Endothelial cell (in vitro differentiated cells): ENCODE measurements at regions not wholly inside any gene's neighbourhood (a gene's known extent, or its start where the extent isn't known, plus 50 kb on each side); places are given as distances from the start of the nearest gene placed in this dataset.

Source experiments
- DNase-seq: peaks from one replicate; pipeline ENCODE4 v3.0.0; 2021; ENCODE audit warnings: low spot score
- H3K27ac Mint-ChIP-seq: one replicate; pipeline ENCODE4 v1.8.0; 2021; ENCODE audit warnings: mixed read lengths, inconsistent platforms; ENCODE audit not compliant: unreplicated experiment
- H3K27me3 Mint-ChIP-seq: one replicate; pipeline ENCODE4 v1.8.0; 2021; ENCODE audit warnings: mild to moderate bottlenecking, moderate library complexity, mixed read lengths, inconsistent platforms; ENCODE audit not compliant: unreplicated experiment
- H3K36me3 Mint-ChIP-seq: one replicate; pipeline ENCODE4 v1.8.0; 2021; ENCODE audit warnings: mild to moderate bottlenecking, low read depth, mixed read lengths, inconsistent platforms; ENCODE audit not compliant: unreplicated experiment
- H3K4me1 Mint-ChIP-seq: one replicate; pipeline ENCODE4 v1.8.0; 2021; ENCODE audit warnings: mild to moderate bottlenecking, mixed read lengths, inconsistent platforms; ENCODE audit not compliant: unreplicated experiment
- H3K4me3 Mint-ChIP-seq: one replicate; pipeline ENCODE4 v1.8.0; 2021; ENCODE audit warnings: mild to moderate bottlenecking, mixed read lengths, inconsistent platforms; ENCODE audit not compliant: unreplicated experiment
- H3K9me3 Mint-ChIP-seq: one replicate; pipeline ENCODE4 v1.8.0; 2021; ENCODE audit warnings: mixed read lengths, inconsistent platforms; ENCODE audit not compliant: unreplicated experiment
- CTCF ChIP-seq: fragments of 200-600 bp; sonication (generic); IDR thresholded peaks from one replicate; pipeline ENCODE4 v1.5.0; 2021; ENCODE audit warnings: antibody characterized with exemption; ENCODE audit not compliant: unreplicated experiment

- Mint-ChIP-seq H3K27ac (no peak overlapping the region), H3K27me3 (peaks cover 1% of the 10 kb centered on the region), H3K4me3 (no peak overlapping the region), H3K4me1 (peaks cover 15% of the 10 kb centered on the region), H3K36me3 (no peaks in the 10 kb centered on the region), H3K9me3 (no peaks in the 10 kb centered on the region)
- TF ChIP-seq CTCF = no peak
- no peak for DNase-seq
These were observed 526.8 kb downstream of the CD83 start for GRCh38 chr6:14644381-14644780.

- no peak overlapping the region for H3K27ac Mint-ChIP-seq
- DNase-seq = no peak
- H3K27me3 Mint-ChIP-seq = peaks cover 1% of the 10 kb centered on the region
- H3K36me3 Mint-ChIP-seq = no peaks in the 10 kb centered on the region
- peaks cover 9% of the 10 kb centered on the region for H3K4me1 Mint-ChIP-seq
- no peak for TF ChIP-seq CTCF
- no peak overlapping the region for H3K4me3 Mint-ChIP-seq
- H3K9me3 Mint-ChIP-seq = no peaks in the 10 kb centered on the region
These were observed 527.6 kb downstream of the CD83 start for GRCh38 chr6:14645221-14645620.

- Mint-ChIP-seq H3K27ac (no peak overlapping the region), H3K9me3 (no peaks in the 10 kb centered on the region), H3K36me3 (no peaks in the 10 kb centered on the region), H3K4me3 (no peak overlapping the region), H3K27me3 (peaks cover 1% of the 10 kb centered on the region), H3K4me1 (peaks cover 3% of the 10 kb centered on the region)
- no peak for TF ChIP-seq CTCF
- no peak for DNase-seq
These were observed 528.3 kb downstream of the CD83 start for GRCh38 chr6:14645841-14646240.

- peaks cover 3% of the 10 kb centered on the region for H3K4me1 Mint-ChIP-seq
- H3K27me3 Mint-ChIP-seq = peaks cover 1% of the 10 kb centered on the region
- no peak for DNase-seq
- no peaks in the 10 kb centered on the region for H3K36me3 Mint-ChIP-seq
- no peak overlapping the region for H3K4me3 Mint-ChIP-seq
- no peak overlapping the region for H3K27ac Mint-ChIP-seq
- no peaks in the 10 kb centered on the region for H3K9me3 Mint-ChIP-seq
- no peak for TF ChIP-seq CTCF
These were observed 528.8 kb downstream of the CD83 start for GRCh38 chr6:14646371-14646770.

GRCh38 chr6:14647357-14647756 lies 529.8 kb downstream of the CD83 start:
- Mint-ChIP-seq H3K36me3 (no peaks in the 10 kb centered on the region), H3K4me1 (no peaks in the 10 kb centered on the region), H3K9me3 (no peaks in the 10 kb centered on the region), H3K4me3 (no peak overlapping the region), H3K27ac (no peak overlapping the region), H3K27me3 (peaks cover 1% of the 10 kb centered on the region)
- TF ChIP-seq CTCF = no peak
- DNase-seq = no peak
